IPS-NIHi11 (cell line): ENCODE measurements at regions not wholly inside any gene's neighbourhood (a gene's known extent, or its start where the extent isn't known, plus 50 kb on each side); places are given as distances from the start of the nearest gene placed in this dataset.
"Not testable (repeated sequence)": the region's sequence is repeated elsewhere in the genome, so short reads cannot be mapped to it uniquely, and the experiment has no call there.

ENCODE experiments used
- DNase-seq: peaks from one replicate; pipeline ENCODE4 v3.0.0; 2012; ENCODE audit warnings: mixed read lengths, low spot score

- not testable (repeated sequence) for DNase-seq
Observed at GRCh38 chr20:29533566-29534177, 1723.8 kb upstream of the DEFB115 start.

DNA sequence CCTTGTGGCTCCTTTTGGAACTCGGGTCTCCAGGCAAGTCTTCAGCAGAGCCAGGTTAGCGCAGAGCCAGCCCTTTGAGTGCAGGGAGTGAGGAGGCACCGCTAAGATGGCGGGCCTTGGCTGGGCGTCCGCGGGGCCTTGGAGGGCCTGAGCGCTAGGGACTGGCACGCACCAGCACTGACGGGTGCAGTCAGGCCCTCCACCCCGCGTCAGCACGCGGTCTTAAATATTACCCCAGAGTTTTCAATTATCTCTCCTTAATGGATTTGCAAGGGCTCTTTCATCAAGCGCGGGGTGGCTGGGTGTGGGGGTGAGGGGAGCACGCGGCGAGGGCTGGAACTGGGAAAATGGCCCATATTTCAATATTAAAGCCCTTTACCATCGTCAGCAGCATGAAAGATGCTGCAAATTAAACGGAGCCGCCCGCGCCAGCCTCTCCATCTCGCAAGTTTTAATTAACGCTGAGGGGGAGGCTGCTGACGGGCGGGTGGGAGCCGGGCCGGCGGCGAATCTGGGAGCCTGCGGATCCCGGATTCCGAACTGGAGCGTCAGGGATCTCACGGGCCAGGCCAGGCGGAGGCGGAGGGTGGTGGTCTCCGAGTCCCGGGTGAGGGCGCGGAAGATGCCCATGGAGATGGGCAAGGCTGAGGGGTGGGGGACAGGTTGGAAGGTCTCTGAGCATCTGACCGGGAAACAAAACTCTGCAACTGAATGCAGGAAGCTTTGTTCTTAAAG lies 1690.4 kb upstream of the DEFB115 start:
- DNase-seq, result not testable (repeated sequence)

- DNase-seq, result not testable (repeated sequence)
Observed at GRCh38 chr20:29567671-29568070, 1689.8 kb upstream of the DEFB115 start.

GRCh38 chr20:29570126-29570525 lies 1687.3 kb upstream of the DEFB115 start:
- DNase-seq, result not testable (repeated sequence)

GRCh38 chr20:29589530-29589929 lies 1667.9 kb upstream of the DEFB115 start:
- not testable (repeated sequence) for DNase-seq

DNA sequence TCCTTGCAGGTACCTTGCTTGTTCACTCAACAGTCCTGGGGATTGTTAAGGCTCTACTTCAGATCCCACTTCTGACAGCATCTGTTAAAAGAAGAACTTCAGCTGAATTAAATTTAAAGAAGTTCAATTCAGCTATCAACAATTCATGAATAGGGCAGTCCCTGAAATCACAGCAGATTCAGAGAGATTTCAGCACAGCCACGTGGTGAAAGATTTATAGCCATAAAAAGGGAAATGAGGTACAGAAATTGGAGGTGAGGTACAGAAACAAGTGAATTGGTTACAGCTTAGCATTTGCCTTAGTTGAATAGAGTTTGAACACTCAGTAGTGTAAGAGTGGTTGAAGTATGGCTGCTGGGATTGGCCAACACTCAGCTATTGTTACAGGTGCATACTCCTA lies 1653.3 kb upstream of the DEFB115 start:
- not testable (repeated sequence) for DNase-seq

GRCh38 chr20:29606171-29606570 lies 1651.3 kb upstream of the DEFB115 start:
- DNase-seq, result not testable (repeated sequence)

- not testable (repeated sequence) for DNase-seq
Observed at GRCh38 chr20:29629395-29629794, 1628.1 kb upstream of the DEFB115 start.
